Muscle of arm (tissue), 1 donor: ENCODE measurements at regions not wholly inside any gene's neighbourhood (a gene's known extent, or its start where the extent isn't known, plus 50 kb on each side); places are given as distances from the start of the nearest gene placed in this dataset.
"Not testable (repeated sequence)": the region's sequence is repeated elsewhere in the genome, so short reads cannot be mapped to it uniquely, and the experiment has no call there.

ENCODE experiments used
- DNase-seq: peaks from one replicate; pipeline ENCODE4 v3.0.0-alpha.2; 2013

DNA sequence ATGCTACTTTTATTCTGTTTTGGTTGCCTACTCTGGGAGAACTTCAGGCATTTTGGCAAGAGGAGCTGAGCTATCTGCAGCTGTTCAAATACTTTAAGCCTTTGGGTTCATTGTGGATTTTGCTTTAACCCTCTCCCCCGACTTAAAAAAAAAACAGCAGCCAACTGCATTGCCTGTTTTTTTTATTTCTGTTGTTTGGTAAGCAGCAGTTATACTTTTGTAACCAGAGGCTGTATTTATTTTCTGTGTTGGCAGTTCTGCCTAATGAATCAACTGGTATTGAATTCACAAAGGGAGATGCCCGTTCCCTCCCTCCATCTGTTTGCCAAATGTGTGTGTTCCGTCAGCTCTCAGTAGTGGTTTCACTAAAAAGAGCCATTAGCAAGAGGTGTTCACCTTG is 484.0 kb downstream of the UTRN start:
- peak; percentile 21 for DNase-seq

DNA sequence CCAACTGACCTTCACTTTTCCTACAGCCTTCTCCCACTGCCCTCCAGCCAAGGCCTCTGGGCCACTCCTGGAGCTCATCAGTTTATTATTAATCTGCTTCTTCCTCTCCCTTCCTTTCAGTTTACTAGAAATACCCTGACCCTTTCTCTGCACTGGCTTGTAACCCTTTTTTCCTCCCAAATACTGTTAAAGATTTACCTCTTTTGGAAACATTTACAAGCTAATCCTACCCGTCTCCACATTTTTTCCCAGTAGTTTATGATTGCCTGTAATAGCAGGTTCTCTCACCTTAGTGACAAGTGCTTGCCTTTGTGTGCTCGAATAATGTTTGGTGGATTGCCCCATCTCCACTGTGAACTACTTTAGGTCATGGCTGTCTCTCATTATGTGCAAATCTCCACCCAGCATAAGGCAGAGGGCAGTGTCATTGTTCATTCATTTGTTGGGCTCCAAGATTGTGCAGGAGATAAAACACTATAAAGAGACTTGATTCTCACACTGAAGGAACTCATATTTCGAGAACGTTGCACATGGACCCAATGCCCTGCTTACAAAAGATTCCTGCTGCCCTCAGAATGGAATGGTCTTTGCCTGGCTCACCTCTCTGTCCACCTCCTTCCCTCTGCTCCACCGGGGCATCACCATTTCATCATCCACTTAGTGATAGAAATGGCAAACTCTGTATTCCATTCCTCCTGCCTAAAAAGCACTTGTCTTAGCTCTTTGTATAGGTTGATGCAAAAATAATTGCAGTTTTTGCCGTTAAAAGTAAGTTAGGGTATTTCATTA is 491.1 kb downstream of the UTRN start:
- DNase-seq: no peak

DNA sequence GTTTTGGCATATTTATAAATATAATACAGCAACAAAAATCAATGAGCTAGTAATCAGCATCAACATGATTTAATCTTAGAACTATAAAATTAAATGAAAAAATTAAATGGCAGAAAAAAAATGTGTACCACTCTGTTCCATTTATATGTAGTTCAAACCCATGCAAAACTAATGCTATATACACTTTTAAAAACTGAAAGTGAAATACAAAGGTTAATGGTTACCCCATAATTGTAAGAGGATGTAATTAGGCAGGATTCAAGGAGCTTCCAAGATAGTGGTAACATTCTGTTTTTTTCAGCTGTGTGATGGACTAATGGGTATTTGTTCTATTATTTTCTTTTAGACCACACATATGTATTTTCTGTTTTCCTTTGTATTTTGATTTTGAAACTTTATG is 492.1 kb downstream of the UTRN start:
- DNase-seq: no peak

DNA sequence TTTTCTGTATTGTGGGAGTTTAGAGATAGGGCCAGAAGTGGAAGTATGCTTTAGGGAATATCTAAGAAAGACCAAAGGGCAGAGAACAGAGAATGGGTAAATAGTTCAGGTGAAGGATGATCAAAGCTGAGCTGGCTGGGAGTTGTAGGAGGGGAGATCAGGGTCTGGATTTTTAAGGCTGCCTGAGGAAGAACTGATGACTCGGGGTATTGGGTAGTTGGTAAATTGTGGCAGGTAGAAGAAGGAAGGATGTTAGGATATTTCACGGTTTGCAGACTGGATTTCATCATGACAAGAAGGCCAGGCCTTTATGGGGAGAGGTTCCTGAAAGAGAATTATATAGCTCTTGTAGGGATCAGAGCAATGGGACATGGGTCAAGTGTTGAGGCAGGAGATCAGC is 492.9 kb downstream of the UTRN start:
- DNase-seq: no peak

DNA sequence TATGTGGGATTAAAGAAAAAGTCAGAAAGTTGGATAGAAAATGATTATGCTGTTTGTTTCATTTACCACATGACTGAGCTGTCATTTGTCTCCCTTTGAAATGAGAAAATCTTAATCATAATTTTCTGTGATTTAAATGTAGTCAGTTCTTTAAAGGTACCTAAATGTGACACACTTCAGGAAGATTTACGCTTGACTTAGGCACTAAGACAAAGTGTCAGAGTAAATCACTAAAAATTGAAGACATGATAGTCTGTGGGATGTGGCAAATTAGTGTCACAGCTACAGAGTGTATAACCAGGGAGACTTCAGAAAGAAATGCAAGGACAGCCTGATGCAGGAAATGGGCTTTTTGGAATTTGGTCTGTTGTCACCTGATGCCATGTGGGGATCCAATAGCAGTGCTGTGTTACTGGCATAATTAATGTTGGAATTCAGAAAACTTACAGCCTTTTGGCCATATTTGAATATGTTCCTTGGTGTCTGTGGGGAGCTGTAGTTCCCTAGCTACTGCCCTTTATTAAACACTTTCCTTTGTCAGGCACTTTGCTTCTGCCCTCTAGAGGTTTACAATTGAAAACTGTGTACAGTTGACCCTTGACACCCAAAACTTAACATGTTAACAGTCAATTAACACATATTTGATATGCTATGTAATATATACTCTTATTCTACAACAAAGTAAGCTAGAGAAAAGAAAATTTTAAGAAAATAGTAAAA is 493.8 kb downstream of the UTRN start:
- DNase-seq: no peak

DNA sequence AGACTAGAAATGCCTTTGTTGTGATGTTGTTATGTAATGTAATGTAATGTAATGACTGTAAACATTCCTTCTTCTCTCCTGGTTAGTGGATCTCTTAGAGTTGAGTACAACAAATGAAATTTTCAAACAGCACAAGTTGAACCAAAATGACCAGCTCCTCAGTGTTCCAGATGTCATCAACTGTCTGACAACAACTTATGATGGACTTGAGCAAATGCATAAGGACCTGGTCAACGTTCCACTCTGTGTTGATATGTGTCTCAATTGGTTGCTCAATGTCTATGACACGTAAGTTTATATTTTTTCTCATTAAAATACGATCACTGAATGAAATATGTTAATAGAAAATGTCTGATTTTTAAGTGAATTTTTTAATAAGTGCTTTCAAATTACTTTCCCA is 496.7 kb downstream of the UTRN start:
- no peak for DNase-seq

DNA sequence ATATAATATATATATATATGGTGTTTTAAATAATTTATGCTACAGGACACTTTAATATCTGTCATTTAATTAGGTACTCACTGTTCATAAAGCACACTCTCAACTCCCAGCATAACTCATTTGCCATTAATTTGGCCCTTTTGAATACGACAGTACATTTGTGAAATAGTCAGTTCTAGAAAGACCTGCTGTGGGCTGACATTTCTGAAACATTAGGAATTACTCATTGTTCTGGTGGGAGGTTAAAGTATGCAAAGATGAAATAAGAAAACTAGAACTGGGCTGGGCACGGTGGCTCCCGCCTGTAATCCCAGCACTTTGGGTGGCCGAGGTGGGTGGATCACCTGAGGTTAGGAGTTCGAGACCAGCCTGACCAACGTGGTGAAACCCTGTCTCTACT is 497.5 kb downstream of the UTRN start:
- DNase-seq: no peak

DNA sequence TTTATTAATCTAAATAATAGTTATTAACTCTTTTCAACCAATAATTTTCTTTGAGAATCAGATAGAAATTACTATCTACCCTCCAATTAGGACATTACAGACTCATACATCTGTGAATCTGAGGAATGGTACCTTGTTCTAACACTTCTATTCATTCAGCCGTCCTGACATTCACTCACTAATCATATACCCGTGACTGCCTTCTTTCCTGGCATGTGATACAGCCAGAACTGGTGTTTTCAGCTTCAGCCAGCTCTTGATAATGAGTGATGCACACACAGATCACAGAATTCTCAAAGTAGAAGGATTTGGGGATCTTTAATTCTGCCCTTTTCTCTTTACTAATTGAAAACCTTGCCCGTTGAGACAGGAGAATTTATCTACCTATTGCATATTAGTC is 499.9 kb downstream of the UTRN start:
- DNase-seq: no peak

DNA sequence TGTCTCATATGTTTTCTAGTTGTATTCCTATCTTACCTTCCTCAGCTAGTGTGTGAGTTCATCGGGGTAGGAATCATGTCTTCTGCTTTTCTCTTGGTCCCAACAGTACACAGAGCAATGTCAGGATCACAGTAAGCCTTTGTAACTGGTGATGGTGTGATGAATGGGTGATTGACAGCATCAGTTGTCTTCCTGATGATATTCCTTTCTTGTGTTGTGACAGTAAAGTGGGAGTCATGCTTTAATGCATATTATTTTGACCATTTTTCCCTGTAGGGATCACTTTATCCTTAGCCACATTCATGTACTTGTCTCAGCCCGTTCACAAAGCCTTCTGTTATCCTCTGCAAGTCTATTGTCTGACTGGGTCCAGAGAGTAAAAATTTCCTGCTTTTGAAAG is 501.7 kb downstream of the UTRN start:
- DNase-seq: no peak

DNA sequence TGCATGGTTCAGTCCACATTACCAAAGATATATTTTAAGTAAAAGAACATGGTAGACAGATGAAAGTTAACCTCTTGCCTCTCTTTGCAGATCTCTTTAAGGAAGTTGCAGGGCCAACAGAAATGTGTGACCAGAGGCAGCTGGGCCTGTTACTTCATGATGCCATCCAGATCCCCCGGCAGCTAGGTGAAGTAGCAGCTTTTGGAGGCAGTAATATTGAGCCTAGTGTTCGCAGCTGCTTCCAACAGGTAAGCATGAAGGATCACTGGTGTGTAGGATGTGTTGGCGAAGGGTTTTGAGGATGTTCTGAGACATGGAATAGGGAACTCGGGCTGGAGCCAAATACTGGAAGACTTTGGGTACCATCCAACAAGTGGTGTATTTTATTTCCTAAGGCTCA is 508.6 kb downstream of the UTRN start:
- peak; percentile 7 for DNase-seq

DNA sequence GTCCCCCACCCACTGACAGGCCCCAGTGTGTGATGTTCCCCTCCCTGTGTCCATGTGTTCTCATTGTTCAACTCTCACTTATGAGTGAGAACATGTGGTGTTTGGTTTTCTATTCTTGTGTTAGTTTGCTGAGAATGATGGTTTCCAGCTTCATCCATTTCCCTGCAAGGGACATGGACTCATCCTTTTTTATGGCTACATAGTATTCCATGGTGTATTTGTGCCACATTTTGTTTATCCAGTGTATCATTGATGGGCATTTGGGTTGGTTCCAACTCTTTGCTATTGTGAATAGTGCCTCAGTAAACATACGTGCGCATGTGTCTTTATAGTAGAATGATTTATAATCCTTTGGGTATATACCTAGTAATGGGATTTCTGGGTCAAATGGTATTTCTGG is 509.9 kb downstream of the UTRN start:
- DNase-seq: not testable (repeated sequence)

DNA sequence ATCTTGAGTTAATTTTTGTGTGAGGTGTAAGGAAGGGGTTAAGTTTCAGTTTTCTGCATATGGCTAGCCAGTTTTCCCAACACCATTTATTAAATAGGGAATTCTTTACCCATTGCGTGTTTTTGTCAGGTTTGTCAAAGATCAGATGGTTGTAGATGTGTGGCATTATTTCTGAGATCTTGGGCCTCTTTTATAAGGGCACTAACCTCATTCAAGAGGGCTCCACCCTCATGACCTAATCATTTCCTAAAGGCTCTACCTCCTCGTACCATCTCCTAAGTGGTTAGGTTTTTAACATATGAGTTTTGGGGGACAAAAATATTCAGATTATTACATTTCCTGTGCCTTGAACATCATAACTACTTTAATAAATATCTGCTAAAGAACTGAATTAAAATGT is 510.9 kb downstream of the UTRN start:
- DNase-seq: no peak

DNA sequence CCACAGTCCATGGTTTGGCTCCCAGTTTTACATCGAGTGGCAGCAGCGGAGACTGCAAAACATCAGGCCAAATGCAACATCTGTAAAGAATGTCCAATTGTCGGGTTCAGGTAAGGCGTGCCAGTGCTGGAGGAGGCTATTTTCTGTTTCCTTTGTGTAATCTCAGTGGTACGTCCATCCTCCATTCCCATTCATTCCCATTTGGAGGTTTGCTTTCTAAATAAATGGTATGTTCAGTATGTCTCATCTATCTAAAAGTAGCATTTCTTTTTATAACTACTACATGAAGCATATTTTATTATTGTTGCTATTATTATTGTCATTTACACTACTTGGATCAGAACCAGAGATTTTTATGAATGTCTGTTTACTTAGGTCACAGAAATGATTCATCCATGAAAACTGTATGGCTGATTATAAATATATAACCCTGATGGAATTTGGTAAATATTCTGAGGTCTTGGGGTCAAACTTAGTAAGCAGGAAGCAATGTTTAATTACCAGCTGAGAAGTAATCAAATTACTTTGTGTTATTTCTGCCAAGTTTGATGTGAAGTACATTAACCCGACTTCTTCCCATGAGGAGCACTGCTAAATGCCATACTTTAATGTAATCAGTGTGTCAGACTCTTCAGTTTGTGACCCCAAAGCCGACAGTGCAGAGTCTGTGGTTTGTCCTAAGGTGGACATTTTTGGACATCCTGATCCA is 512.9 kb downstream of the UTRN start:
- no peak for DNase-seq

DNA sequence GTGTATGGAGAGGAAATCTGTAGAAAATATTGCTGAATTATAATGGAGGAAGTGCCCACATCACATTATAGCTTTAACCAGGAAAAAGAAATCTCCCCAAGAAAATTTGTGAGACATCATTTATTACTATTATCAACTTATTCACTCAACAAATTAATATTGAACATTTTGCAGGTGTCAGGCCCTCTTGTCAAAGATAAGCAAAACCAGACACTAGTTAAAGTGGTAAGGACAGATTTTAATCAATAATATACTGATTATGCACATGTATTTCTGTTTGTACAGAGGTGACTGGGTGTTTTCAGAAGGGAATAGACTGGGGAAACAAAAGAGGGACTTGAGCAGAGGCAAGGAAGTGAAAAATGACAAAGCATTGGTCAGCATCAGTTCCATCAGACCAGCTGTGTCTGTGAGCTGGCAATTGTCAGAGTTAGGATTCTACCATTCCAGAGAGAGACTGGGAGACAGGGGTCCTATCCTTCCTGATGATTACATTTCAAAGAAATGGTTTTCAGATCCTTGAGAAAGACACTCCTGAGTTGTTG is 519.2 kb downstream of the UTRN start:
- no peak for DNase-seq

DNA sequence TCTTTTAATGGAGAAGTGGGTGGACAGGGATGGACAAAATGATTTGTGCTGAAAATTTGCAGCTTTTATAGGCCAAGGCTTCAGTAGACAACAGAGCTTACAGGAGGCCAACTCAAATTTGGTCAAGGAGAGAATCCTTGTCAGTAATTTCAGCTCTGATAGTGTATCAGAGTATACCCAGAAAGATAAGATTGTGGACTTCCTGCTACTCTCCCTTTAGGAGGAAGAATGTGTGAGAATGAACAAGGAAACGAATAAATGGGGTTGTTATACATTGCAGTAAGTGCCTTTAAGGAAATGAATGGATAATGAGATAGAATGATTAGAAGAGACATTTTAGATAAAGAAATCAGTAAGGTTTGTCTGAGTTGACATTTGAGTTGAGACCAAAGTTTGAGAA is 519.9 kb downstream of the UTRN start:
- DNase-seq: no peak

DNA sequence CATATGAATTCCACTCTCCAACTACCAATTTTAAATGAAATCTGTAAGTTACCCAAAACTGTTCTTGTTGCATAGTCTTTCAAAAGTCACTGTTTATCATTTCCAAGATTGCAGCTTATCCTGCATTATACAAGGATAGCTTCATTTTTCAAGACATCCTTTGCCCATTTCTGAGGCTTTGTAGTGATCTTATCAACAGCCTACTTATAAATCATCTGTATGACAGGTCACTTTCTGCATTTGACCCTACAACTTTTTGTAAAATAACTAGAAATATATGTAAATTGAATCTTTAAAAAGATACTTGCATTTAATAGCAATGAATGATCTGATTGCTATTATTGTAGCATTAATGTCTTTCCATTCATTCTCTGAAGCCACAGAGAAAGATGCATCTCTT is 521.1 kb downstream of the UTRN start:
- DNase-seq: no peak

DNA sequence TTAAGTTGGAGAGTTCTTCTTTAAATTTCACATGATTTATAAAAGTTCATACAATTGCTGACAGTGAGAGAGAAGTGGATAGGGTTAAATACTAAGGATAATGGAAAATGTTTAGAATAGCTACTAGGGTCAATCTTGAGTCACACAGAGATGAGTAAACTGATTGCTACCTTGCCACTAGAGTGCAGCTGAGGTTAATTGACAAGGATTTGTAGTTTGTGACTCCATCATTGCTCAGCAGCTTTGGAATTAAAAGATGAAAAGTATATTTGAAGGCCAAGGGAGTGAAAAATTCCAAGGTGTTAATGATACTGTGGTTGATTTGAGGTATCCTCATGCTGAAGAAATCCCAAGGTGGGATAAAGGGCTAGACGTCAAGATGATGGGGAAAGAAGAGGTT is 524.0 kb downstream of the UTRN start:
- DNase-seq: no peak

DNA sequence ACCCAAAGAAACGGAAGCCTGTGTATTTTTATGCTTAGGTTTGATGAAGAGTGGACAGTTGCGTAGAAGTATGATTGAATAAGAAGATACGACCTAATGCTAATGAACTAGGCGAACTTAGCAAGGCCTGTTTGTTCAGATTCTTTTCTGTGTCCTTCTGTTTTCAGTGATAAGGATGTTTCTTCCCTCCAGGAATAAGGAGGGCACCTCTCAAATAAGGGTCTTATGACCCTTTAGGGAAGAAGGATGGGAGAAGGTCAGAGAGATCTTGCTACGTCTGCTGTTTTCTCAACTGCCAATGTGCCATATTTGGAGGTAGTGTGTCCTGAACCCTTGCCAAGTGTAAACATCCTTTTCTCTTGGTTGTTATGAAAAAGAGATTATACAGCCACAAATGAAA is 524.8 kb downstream of the UTRN start:
- DNase-seq: no peak

DNA sequence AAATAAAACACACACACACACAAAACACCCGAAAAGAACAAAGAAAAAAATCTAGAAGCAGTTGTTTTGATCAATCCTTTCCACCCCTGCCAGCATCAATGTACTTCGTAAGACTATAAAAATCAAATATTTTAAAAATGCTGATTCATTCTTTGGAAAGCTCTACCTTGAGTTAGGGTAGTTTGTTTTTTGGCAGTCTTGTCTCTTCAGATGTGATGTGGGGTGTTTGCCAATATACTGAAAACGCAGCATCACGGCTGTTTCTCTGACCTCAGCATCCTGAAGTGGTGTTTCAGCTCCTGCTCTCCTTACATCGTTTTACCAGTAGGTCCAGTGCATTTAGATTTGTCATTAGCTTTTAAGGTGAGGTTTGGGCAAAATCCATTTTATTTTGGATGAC is 526.0 kb downstream of the UTRN start:
- peak; percentile 15 for DNase-seq

DNA sequence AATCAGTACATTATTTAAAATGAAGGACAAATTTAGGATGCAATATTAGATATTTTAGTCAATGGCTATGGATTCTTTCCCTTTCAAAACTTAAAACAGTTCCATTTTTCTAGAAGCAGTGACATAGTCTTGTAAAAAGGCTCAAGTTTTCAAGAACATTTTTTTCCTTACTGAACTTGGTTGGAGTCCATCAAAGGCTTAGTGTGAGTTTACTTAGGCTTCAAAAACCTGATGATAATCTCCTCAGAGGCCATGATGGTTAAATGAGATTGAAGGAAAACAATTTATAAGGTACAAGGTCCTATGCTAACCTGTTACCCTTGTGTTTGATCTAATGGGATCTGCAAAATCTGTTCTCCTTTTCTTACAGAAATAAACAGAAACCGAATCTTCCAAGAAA is 531.8 kb downstream of the UTRN start:
- no peak for DNase-seq

DNA sequence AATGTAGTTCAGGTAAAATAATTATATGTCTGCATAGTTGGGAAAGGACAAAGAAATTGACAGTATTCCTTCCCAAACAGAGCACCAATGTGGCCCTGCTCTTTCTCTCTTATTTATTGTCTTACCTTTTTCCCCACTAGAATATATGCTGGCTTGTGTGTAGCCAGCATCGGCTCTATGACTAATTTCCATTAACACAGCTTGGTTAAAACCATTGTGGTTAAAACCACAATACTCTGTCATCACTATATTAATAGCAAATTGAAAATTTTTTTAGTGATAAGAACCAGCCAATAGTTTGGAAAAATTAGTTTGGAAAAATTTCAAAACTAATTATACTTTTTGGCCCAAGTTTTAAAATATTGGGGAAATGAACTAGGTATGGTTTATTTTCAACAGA is 535.1 kb downstream of the UTRN start:
- no peak for DNase-seq

DNA sequence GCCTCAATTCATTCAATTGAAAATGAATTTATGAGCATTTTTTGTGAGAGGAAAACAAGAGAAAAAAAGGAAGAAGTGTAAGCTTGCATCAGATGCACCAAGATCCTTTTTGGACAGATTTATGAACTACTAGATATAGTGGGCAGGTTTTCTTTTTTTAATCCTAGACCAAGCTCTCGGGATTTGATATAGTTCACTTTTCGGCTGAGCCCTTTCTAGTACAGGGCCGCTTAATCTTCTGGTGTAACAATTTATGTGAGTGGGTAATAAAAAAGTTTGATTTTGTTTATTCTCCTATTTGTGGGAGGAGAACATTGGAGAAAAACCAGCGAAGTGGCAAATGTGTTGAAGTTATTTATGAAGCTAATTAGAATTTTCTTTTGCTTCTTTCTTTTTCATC is 538.0 kb downstream of the UTRN start:
- no peak for DNase-seq

DNA sequence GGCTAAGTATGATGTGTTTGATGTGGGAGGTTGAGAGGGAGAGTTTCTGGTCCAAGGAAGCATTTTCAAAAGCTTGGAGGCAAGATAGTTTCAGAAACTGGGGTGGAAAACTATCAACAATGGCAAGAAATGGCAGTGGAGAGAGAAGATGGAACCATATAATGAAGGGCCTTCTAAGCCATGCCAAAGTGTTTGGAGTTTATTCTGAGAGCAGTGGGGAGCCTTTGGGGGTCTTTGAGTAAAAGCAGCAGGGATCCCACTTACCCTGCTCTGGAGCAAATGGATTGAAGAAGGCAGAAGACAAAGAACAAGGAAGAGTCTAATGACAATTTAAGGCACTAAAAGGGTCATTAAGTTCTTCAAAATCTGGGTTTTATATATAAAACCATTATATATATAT is 538.9 kb downstream of the UTRN start:
- no peak for DNase-seq
